ENCODE measurements at regions not wholly inside any gene's neighbourhood (a gene's known extent, or its start where the extent isn't known, plus 50 kb on each side); places are given as distances from the start of the nearest gene placed in this dataset.

DNA sequence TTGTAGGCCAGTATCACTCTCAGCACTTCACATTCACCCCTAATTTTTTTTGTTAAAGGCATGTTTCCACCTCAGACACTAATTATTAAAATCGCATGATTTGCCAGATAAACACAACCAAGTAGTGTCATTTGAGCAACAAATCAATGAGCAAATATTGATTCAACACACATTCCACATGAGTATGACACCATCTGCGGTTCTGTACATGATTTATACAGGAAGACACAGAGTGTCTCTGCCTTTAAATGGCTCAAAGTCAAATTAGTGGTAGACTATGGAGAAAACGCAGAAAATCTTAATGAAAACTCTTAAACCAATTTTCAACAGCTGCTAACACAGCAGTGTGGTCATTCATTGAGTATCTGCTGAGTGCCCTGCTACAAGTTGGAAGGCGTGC, 300.2 kb downstream of the SOX4 start:
- DNase-seq, result no peak

DNA sequence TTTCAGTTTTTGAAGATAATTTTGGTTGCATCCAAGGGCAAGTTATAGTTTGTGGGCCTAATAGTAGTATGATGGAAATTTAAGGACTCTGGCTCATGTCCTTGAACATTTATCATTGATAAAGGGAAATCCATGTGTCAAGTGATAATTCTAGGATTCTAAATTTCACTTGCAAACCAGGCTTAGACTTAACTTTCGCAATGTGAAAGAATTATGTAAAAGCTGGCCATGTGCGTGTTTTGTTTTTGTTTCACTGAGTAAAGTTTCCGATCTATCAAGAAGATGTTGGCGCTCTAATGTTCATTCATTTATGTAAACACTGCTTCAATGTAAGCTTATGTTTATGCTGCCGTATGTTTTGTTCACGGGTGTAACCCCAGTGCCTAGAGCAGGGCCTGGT, 302.0 kb downstream of the SOX4 start:
- DNase-seq, result no peak

DNA sequence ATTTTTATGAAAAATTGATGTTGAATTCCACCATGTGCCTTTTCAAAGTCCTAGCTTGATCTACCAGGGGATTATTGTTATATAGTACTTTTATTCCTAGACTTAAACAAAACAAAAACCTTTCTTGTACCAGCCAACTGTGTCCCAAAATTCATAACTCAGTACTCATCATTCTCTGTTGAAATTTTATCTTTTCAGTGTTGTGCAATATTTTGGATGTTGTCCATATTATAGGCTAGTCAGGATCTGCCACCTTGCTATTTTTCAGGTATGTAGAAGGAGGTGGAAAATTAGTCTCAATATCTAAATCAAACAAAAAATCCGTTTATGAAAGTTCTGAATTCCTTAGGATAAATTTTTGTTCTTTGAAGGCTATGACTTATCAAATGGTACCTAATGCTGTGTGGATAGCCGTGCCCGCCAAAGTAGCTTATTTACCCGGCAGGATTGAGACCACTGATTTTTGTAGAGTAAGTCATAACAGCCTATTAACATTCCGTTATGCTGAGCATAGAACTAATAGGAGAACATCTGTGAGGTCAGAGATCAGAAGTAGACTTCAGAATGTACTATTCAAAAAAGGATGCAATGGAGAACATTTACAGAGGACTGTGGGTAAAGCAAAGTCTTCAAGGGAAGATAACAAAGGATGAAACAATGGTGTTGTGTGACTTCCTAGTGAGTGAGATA, 304.7 kb downstream of the SOX4 start:
- no peak for DNase-seq

DNA sequence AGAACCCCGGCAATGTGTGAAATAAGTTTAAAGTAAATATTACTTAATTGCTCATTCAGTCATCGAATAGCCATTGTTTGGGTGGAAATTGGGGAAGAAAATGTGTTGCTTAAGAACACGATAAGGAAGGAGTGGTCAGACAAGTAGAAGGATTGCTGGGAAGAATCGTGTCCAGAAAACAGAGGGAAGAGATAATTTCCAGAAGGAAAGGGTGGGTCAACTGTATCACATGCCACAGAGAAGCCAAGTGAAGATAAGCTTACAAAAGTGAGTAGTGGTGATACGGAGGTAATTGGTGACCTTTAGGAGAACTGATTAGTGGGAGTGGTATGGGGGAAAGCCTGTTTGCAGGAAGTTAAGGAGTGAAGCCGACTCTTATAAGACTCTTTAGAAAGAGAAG, 306.2 kb downstream of the SOX4 start:
- DNase-seq, result no peak

DNA sequence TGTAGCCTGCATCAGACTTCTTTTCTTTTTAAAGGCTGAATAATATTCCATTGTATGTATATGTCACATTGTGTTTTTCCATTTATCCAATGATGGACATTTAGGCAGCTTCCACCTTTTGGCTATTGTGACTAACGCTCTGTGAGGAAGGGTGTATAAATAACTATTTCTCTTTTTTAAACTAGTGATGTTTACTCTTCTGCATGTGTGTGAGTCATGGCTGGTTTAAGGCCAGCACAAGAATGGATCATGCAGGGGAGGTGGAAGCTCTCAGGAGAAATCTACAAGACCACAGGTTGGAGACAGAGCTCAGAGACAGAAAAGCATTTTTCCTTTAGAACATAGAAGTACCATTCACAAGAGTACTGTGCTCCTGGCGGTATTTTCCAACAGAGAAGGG, 307.2 kb downstream of the SOX4 start:
- no peak for DNase-seq

DNA sequence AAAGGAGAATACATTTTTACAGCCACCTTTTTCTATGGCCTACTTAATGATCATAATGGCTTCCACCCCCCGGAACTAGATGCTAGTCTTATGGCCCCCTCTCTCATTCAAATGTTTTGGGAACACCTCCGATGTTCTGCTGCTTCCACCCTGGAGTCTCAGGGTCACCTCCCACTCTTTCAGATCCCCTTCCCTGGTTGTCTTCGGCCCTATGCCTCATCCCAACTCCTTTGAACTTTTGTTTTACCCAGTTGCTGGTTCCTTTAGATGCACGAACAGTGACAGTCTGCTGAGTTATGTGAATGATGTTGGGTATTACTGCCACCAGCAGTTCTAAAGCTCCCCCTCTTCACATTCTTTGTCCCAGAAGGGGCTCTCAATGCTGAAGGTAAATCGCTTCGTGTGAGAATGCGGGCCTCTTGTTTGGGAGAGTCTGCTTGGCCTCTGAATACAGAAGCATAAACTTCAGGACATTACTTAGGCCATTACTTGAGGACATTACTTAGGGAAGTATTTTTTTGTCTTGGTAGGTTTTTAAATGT, 309.1 kb downstream of the SOX4 start:
- no peak for DNase-seq

DNA sequence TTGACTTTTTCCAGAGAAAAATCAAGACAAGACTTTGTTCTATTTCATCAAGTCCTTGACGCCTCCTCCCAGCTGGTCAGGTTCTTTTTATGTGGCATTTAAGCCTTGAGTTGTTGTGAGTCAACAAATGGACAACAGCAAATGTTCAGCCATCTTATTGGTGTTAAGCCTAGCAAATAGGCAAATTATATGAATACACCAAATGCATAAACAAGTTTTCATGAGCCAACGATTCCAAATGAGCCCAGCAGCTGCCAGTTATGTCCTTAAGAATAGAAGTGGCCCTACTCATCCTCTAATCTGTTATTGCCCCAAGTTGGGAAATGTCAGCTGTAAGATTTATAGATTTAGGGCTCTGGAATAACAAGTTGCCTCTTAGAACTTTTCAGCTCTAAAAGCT, 312.0 kb downstream of the SOX4 start:
- no peak for DNase-seq

DNA sequence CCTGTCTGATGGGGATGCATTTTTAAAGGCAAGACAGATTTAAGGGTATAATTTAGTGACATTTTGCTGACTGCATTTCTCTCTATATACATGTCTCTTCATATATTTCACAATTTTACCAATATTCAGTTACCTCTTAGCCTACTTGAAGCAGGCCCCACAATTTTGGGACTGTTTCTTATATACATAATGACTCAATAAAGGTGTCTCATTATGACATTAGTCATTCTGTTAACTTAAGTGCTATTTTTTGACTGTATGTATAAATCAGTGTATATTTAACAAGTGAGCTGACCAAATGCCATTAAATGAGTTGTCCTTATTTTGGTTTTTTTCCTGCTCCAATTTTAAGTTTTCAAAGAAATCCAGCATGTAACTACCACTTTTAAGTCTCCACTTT, 313.3 kb downstream of the SOX4 start:
- no peak for DNase-seq

DNA sequence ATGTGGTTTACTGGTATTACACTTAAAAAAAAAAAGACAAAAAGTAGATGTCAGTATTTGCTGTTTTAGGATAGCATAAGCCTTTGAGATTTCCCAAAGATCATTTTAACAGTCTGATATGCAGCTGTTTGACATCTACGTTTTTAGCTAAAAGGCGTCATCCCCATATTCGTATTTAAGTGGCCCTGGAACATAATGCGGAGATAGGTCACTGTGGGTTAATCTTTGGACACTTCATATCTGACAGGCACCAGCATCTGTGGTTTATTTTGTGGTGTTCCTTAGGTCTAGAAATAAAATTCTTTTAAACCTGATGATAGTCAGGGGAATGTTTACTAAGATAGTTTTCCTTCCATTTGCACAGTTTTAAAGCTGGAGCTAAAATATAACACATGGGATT, 313.7 kb downstream of the SOX4 start:
- no peak for DNase-seq

DNA sequence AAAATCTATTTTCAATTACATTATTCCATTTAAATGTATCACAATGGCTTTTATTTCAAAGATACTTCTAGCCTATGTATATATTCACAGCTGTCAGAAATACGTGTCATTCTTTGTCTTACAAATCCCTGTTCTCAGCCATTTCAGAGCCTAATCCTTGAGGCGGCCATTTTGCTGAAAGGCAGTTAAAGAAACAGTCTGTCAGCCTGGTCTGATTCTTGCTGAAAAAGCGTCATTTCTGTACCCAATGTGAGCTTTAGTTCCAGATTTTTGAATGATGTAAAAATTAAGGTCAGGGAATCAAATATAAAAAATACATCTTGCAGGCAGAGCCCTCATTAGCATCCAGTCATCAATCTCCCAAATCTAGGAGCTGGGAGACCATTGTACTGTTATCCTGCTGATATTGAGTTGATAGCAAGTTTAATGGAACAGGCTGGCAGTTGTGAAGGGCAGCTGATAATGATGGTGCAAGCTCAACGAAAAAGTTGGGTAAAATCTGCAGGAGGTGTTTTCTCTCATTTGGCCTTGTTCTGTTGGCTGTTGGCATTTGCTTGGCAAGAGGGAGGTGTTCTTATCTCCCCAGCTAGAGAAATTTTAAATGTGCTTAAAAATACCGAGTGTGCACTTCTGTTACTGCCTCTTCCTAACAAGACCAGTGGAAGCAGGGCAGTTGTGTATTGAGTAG, 314.8 kb downstream of the SOX4 start:
- no peak for DNase-seq

DNA sequence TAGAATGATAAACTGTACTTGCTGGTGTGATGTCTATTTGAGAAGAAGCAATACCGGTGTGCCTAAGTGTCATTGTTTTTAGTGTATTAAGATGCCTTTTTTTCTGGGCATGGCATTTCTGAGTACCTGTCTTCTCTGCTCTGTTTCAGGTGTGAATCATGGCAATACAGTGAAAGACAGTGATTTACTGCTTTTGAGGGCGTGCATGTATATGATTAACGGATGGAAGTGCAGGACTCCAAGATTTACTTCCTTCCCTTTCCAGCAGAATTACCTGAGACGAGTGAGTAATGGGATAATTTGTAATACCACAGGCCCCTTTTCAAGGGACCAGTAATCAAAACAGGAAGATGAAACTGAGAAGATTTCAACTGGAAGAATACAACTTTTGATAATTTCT, 315.8 kb downstream of the SOX4 start:
- no peak for DNase-seq

DNA sequence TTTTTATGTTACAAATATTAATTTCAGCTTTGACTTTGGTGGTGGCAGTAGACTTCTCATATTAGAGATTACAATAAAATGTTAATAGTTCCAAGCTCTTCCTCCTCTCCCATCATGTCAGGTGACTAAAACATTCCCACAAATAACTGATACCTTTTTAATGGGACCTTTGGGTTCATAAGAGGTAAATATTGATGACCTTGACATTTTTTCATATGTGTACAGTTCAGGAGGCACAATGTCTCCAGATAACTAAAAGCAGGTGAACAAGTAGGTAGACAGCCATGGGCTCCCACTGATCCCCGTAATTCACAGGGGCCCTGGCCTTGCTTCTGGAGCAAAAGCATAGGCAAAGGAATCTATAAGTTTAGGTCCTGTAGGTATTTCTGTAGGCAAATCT, 317.7 kb downstream of the SOX4 start:
- no peak for DNase-seq

DNA sequence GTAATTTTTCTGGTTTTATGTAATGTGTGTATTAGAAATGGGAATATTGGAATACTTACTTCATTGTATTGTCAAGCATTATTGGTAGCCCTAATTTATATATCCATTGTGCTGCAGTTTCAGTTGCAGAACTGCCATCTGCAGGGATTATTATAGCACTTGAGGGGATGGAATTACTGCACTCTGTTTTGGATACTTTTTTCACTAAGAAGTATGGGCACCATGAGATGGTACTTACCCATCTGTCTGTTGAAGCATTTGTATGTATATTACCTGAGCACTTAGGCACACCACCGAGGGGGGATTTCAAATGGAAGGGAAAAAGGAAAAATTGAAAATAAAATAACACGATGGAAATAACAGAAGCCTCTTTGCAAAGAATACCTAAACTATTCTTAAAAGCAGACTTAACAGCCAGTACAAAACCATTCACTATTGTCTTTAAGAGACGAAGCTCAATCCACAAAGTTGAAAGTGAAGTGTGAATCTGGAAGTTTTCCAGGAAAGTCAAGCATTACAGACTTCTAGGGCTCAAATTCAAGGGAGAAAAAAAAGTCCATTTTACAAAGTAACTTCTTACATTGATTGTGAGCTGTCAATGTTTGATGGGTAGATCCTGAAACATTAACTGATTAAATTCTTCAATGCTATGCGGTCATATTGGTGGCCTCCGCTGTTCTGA, 318.7 kb downstream of the SOX4 start:
- no peak for DNase-seq

DNA sequence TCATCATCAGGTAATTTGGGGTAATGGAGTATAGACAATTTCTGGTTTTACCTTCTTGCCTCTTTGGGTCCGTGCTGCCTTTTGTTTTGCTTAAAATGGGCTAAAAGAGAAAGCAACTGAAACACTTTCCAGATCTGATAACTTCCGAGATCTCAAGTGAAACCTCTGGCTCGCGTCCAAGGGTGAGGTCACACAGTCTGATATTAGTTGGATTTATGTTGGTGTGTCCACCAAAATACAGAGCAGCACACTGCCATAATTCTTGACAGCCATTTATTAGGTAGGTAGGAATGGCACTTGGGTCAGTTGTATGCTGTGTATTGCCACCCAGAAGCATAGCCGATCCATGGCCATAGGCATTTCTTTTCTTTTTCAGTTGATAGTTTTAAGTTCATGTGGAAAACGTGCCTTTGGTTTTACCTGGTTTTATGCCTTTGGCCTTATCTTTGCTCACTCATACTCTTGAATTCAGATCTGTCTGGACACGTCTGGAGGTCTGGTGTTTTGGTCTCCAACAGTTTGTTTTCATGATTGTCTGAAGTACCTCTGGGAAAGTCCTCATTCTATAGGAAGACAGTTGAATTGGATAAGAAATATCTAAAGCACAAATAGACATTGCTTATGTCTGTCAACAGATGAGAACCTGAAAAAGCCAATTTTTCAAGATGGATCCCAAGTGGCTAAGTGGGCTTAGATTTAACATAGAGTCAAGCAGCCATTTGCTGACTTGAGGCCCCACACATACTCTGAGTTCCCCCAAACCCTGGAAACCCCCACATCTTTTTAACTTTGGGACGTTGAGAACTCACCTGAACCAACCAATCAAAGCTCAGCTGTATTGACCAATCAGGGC, 320.8 kb downstream of the SOX4 start:
- DNase-seq, result peak; percentile 18 to 29

DNA sequence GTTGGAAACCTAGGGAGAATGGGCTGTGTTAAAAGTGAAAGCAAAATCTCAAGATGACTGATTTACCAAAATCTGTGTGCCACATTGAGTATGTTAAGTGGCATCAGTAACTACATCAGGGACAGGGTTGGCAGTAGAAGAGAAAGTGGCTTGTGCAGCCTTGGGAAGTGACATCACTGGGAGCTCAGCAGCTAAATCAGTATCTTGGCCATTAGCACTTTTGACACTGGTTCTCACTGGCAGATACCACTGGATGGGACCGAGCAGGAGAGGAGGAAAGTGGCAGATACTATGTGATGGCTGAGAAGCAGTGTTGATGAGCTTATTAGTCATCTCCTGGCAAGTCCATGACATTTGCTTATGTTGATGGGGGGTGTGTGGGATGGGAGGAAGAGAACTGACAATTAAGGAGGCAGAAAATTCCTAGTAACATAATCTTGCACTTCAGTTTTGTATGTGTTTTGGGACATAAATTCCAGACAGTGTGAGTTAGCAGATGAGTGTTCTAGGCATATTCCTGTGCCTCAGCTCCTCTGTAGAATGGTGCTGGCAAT, 322.2 kb downstream of the SOX4 start:
- no peak for DNase-seq

DNA sequence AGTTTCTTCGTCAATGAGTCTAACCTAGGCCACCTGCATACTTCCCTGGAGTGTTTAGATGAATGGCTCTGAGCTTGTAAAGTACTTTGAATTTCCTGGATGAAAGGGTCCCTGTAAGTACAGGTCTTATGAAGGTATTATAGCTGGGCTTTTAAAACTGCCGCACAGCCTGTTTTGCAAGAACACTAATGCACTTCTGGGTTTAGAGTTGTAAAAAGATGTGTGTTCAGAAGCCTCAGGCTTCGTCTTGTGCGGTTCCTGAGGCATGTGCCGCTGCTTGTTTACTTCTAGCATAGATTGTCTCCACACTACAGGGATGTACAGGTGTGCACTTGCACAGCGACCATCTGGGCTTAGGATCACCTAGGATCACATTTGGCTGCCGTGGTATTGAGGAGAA, 324.5 kb downstream of the SOX4 start:
- DNase-seq, result no peak

DNA sequence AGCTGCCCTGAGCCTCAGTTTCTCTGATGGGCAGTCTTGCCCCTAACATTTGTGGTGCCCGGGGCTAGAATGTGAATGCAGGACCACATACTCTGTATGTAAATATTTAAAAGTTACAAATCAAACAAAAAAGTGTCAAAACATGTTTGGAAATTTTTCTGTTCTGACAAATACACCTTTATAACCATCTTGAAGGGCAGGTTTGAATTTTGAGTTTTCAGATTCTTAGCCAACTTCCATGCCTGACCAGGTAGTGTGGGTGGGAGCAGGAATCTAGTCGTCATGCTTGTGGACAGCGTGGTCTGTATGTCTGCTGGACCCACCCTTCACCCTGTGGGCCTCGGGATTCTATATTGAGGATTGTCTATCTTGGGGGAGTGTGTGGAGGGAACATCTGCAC, 325.1 kb downstream of the SOX4 start:
- no peak for DNase-seq

DNA sequence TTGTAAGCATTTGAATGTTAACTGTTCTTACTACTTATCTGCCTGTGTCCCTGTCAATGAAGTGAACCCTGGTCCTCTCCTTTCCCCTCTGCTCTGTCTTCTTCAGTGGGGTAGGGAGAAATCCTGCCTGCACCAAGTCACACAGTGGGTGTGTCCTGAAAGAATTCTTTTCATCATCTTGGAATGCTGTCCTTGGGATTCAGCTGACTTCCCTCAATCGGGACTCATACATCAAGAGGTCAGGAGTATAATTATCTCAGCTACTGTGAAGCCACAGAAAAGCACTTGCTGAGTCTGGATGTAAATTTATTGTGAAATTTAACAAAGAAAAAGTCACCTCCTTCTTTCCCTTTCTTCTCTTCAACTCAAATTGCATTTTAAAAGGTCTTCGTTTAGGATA, 328.5 kb downstream of the SOX4 start:
- DNase-seq, result no peak

DNA sequence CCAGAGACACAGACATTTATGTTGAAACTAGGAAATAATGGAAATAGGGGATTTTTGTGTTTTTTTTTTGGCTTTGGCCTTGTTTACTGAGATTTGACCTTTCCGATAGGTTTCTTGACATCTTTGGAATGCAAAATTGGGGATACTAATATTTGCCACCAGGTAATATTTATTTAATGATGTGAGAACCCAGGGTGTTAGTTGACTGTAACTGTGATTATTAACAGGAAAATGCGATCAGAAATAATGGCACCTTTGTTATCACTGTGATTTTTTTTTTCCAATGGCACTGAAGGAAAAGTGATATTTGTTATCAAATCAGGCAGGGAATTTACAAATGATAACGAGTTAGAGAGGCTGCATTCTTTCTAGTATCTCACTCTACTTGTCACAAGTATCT, 330.5 kb downstream of the SOX4 start:
- DNase-seq, result no peak

DNA sequence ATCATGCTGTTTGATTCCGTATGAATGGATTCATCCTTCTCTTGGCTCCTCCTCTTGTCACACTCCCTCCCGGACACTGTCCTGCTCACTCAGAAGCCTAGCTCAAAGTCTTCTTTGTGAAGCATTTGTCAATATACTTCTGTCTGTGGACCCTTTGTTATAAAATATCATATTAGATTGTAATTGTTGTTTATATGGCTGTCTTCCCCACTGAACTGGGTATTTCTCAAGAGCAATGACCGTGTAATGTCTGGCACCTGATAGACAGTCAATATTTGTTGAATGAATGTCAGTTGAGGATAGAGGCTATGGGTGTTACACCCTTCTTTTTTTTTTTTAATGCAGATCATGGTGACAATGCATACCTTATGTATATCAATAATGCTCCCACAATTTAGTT, 335.3 kb downstream of the SOX4 start:
- DNase-seq, result no peak

DNA sequence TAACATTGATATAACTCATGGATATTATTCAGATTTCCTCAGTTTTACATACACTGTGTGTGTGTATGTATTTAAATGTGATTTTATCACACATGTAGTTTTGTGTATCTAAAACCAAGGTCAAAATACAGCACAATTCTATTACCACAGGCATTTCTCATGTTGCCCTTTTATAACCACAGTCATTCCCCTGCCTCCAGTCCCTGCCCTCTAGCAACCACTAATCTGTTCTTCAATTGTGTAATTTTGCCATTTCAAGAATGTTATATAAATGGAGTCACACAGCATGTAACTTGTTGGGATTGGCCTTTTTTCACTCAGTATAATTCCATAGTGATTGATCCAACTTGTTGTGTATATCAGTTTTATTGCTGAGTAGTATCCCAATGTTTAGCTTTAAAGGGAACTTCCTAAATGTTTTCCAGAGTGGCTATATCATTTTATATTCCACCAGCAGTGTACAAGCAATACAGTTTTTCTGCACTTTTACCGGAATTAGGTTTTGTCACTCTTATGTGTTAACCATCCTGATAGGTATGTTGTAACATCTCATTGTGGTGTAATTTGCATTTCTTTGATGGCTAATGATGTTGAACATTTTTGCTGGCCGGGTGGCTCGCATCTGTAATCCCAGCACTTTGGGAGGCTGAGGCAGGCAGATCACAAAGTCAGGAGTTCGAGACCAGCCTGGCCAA, 338.2 kb downstream of the SOX4 start:
- DNase-seq, result no peak

DNA sequence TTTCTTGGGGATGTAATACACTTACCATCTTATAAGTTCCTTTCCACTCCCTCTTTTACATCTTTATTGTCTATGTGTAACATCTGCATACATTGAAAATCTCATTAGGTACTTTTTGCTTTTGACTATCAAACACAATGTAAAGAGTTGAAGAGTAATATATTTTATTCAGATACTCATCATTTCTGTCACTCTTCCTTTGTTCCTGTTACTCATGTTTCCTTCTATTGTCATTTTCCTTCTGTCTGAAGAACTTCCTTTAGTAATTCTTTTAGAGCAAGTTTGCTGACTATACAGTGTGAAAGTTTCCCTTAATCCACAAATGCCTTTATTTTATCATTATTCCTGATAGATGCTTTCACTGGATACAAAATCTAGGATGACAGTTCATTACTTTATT, 339.8 kb downstream of the SOX4 start:
- DNase-seq, result no peak

Measured in stimulated activated CD4-positive, alpha-beta T cell treated with anti-CD3 and anti-CD28 coated beads, Interleukin-2, amount 100 ng/mL, for 48 hours (primary cell).